Psoas muscle (tissue), 7 donors: ENCODE measurements at regions not wholly inside any gene's neighbourhood (a gene's known extent, or its start where the extent isn't known, plus 50 kb on each side); places are given as distances from the start of the nearest gene placed in this dataset.

Experiments used
- ATAC-seq, 4 donors: fragments of 200-7000 bp; cut with Tn5 transposase; one replicate each; pipeline ENCODE4 v1.9.1; 2020; ENCODE audit warnings: moderate library complexity in 3 of 4, mild to moderate bottlenecking in 2 of 4
- DNase-seq, 2 donors: peaks; one replicate each; pipeline ENCODE4 v3.0.0-alpha.2; 2020
- H3K27ac ChIP-seq: fragments of 200-600 bp; one replicate; pipeline ENCODE4 v1.8.0; 2022
- H3K27me3 ChIP-seq, 3 donors: fragments of 200-600 bp in 1 of 3; one replicate each; pipeline versions ENCODE4 v1.6.1 to v1.8.0; 2013 to 2022; ENCODE audit warnings: low read length in 2 of 3, mild to moderate bottlenecking in 2 of 3, moderate library complexity in 1 of 3; ENCODE audit not compliant: insufficient read depth in 3 of 3
- H3K36me3 ChIP-seq, 2 donors: fragments of 200-600 bp in 1 of 2; one replicate each; pipeline versions ENCODE4 v1.6.1 to v1.8.0; 2013 to 2022; ENCODE audit warnings: low read depth in 1 of 2, mild to moderate bottlenecking in 1 of 2, moderate library complexity in 1 of 2; ENCODE audit not compliant: insufficient read depth in 1 of 2
- H3K4me1 ChIP-seq: fragments of 200-600 bp; one replicate; pipeline ENCODE4 v1.8.0; 2022
- H3K4me3 ChIP-seq: fragments of 200-600 bp; one replicate; pipeline ENCODE4 v1.8.0; 2022; ENCODE audit warnings: mild to moderate bottlenecking
- H3K9me3 ChIP-seq: fragments of 200-600 bp; one replicate; pipeline ENCODE4 v1.8.0; 2022
- CTCF ChIP-seq: fragments of 200-600 bp; IDR thresholded peaks from one replicate; pipeline ENCODE4 v1.8.0; 2022; ENCODE audit warnings: antibody characterized with exemption
- WGBS, 3 donors: extraction: QIAGEN DNeasy Blood & Tissue Kit; methylation state at CpG; one replicate each; pipeline versions ENCODE4 v1.1.6 to v1.1.7; 2013; 5-methylcytosine and 5-hydroxymethylcytosine counted together
- intact Hi-C, 2 donors: fragments of 100-400 bp; cut with DNase I; formaldehyde crosslinking; loops; one replicate each; pipeline versions ENCODE4 v1.11.0 to v1.14.2; 2022
- donor health status: healthy with polysubstance abuse.
- donor health status: DM: no; HTN: no; CAD: no; lungs with moderate emphysema.
- donor health status: Bipolar disorder and iron deficiency.
- donor health status: healthy.
- donor health status: DM: yes; HTN: yes; CAD: no.
- donor health status: DM: no; HTN: no; CAD: no.
- donor health status: DM: yes; HTN: yes; CAD: no.

DNA sequence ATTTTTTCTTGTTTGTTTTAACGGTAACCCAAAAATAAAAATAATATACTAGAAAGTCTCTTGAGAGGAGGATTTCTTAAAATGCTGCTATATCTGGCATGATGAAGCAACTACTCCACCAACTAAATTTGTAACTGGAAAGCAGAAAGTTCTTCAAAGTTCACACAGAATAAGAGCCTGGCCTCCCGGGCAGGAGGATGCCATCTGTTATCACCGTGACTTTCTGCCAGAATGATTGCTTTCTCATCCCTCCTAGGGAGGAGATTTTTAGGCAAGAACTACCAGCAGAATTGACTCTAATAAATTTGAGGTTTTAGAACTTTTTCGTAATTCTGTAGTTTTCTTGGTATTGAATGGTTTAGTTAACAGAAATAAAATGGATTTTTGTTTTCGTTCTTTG lies 464.6 kb upstream of the ACTBL2 start:
- no peak overlapping the region for H3K27ac ChIP-seq
- no peak overlapping the region for H3K4me3 ChIP-seq
- no peaks in the 10 kb centered on the region for H3K9me3 ChIP-seq
- no peaks in the 10 kb centered on the region for H3K27me3 ChIP-seq
- intact Hi-C loops: no loop called here
- ATAC-seq (no peak), DNase-seq (no peak)
- H3K4me1 ChIP-seq: no peaks in the 10 kb centered on the region
- no peaks in the 10 kb centered on the region for H3K36me3 ChIP-seq
- TF ChIP-seq CTCF: no peak
- 50 to 62% (median 51%) methylated on average over 5 of the region's 5 CpGs for WGBS, 3 donors

GRCh38 chr5:57940879-57941278 lies 458.3 kb upstream of the ACTBL2 start:
- Histone ChIP-seq H3K27ac (no peak overlapping the region), H3K4me1 (no peaks in the 10 kb centered on the region), H3K27me3 (peaks cover 0 to 2% (median 0%) of the 10 kb centered on the region in 3 donors), H3K36me3 (no peaks in the 10 kb centered on the region), H3K4me3 (no peak overlapping the region), H3K9me3 (no peaks in the 10 kb centered on the region)
- DNase-seq (no peak), ATAC-seq (no peak)
- intact Hi-C loops: no loop called here
- 90 to 97% (median 96%) methylated on average over 3 of the region's 3 CpGs for WGBS, 3 donors
- no peak for TF ChIP-seq CTCF

DNA sequence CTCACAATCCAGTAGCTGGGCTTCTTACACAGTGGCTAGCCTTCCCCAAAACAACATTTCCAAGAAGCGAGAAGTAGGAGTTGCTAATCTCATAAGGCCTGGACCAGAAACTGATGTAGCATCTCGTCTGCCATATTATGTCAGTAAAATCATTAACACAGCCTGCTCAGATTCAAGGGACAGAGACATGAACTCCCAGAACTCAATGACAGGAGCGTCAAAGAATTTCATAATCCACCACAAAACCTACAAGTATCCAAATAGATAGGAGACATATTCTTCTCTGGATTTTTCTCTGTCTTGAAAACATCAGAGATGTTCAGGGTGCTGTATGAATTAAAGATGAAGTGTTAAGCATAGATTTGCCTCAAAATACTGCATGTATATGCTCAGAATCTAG lies 457.6 kb upstream of the ACTBL2 start:
- TF ChIP-seq CTCF: no peak

DNA sequence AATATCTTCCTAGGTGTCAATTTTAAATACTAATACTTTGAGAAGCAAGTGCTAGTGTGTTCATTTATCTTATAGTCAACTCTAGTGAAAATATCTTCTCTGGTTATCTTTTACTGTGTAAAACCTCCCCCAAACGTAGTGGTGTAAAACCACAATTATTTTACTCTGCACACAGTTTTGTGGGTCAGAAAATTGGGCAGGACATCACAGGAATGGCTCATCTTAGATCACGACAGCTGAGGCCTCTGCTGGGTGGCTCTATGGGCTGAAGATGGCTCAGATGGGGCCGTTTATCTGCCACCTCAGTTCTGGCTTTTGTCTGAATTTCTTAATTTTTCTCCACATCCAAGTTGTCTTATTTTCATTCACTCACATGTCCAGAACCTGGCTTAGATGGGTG lies 457.2 kb upstream of the ACTBL2 start:
- WGBS, 3 donors: 51 to 57% (median 52%) methylated on average over 3 of the region's 3 CpGs
- H3K4me3 ChIP-seq: no peak overlapping the region
- H3K27me3 ChIP-seq: peaks cover 0 to 2% (median 0%) of the 10 kb centered on the region in 3 donors
- H3K4me1 ChIP-seq: no peaks in the 10 kb centered on the region
- DNase-seq (no peak), ATAC-seq (no peak)
- no peaks in the 10 kb centered on the region for H3K36me3 ChIP-seq
- no peaks in the 10 kb centered on the region for H3K9me3 ChIP-seq
- intact Hi-C loops: no loop called here
- no peak for TF ChIP-seq CTCF
- H3K27ac ChIP-seq: no peak overlapping the region

More for the DNA sequence above, 457.6 kb upstream of the ACTBL2 start:
- Histone ChIP-seq H3K9me3 (no peaks in the 10 kb centered on the region), H3K4me3 (no peak overlapping the region), H3K27me3 (peaks cover 0 to 2% (median 0%) of the 10 kb centered on the region in 3 donors), H3K36me3 (no peaks in the 10 kb centered on the region), H3K27ac (no peak overlapping the region), H3K4me1 (no peaks in the 10 kb centered on the region)
- ATAC-seq (no peak), DNase-seq (no peak)
- intact Hi-C loops: no loop called here
- WGBS, 3 donors: 90 to 92% (median 92%) methylated on average over 3 of the region's 3 CpGs

- no peaks in the 10 kb centered on the region for H3K4me1 ChIP-seq
- no peak overlapping the region for H3K27ac ChIP-seq
- intact Hi-C loops: no loop called here
- TF ChIP-seq CTCF: no peak
- H3K36me3 ChIP-seq: no peaks in the 10 kb centered on the region
- H3K27me3 ChIP-seq: peaks cover 0 to 2% (median 0%) of the 10 kb centered on the region in 3 donors
- no peaks in the 10 kb centered on the region for H3K9me3 ChIP-seq
- ATAC-seq (no peak), DNase-seq (no peak)
- H3K4me3 ChIP-seq: no peak overlapping the region
Observed at GRCh38 chr5:57939335-57939734, 456.7 kb upstream of the ACTBL2 start.
